NT2/D1 (cell line): ENCODE measurements at regions not wholly inside any gene's neighbourhood (a gene's known extent, or its start where the extent isn't known, plus 50 kb on each side); places are given as distances from the start of the nearest gene placed in this dataset.

Experiments
- YY1 ChIP-seq: IDR thresholded peaks from 2 replicates; pipeline ENCODE4 v1.6.1; 2011; ENCODE audit not compliant: insufficient read length, insufficient read depth
- ZNF274 ChIP-seq: IDR thresholded peaks from 2 replicates; pipeline ENCODE4 v1.6.1; 2011; ENCODE audit warnings: mild to moderate bottlenecking, low read depth, low read length

DNA sequence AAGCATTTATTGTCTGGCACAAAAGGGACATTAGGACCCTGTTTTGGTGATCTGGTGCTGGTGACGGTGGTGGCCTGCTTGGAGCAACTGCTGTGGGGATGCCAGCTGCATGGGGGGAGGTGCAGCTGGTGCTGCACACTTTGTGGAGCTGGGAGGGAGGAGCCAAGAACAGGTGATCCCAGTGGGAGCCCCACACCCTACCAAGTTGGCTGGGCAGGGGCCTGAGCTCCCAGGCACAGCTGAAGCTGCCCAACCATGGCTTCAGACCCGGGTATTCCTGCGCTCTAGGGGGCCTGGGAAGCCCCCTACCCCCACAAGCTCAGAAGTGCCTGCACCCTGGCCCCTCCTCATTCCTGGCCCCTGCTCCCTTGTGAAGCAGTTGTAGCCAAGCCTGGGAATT lies 1512.5 kb downstream of the TECRL start:
- TF ChIP-seq ZNF274 (no peak), YY1 (no peak)
